NCI-H510A treated with DMSO at 0.1 percent for 48 hours (cell line): ENCODE measurements at regions not wholly inside any gene's neighbourhood (a gene's known extent, or its start where the extent isn't known, plus 50 kb on each side); places are given as distances from the start of the nearest gene placed in this dataset.
"Not testable (repeated sequence)": the region's sequence is repeated elsewhere in the genome, so short reads cannot be mapped to it uniquely, and the experiment has no call there.

Experiments used
- DNase-seq: peaks from one replicate; lab custom pipeline; 2025; lab: John Stamatoyannopoulos, UW

GRCh38 chr1:187892683-187893039, 1063.9 kb downstream of the PLA2G4A start:
- DNase-seq, result no peak

GRCh38 chr1:187893471-187893870, 1064.7 kb downstream of the PLA2G4A start:
- no peak for DNase-seq

- DNase-seq, result no peak
Observed at GRCh38 chr1:187894349-187894748, 1065.6 kb downstream of the PLA2G4A start.

GRCh38 chr1:187903223-187903622, 1074.5 kb downstream of the PLA2G4A start:
- no peak for DNase-seq

- DNase-seq, result no peak
Observed at GRCh38 chr1:187909382-187909781, 1080.6 kb downstream of the PLA2G4A start.

GRCh38 chr1:187911820-187912219, 1083.1 kb downstream of the PLA2G4A start:
- DNase-seq, result no peak

GRCh38 chr1:187920976-187921375, 1092.2 kb downstream of the PLA2G4A start:
- no peak for DNase-seq

- no peak for DNase-seq
Observed at GRCh38 chr1:187921426-187921825, 1092.7 kb downstream of the PLA2G4A start.

GRCh38 chr1:187922255-187922654, 1093.5 kb downstream of the PLA2G4A start:
- no peak for DNase-seq

- DNase-seq, result no peak
Observed at GRCh38 chr1:187924252-187924651, 1095.5 kb downstream of the PLA2G4A start.

- DNase-seq, result no peak
Observed at GRCh38 chr1:187928288-187928687, 1099.5 kb downstream of the PLA2G4A start.

GRCh38 chr1:187928696-187929095, 1099.9 kb downstream of the PLA2G4A start:
- no peak for DNase-seq

GRCh38 chr1:187931776-187932175, 1103.0 kb downstream of the PLA2G4A start:
- DNase-seq, result no peak

GRCh38 chr1:187933562-187934419, 1105.0 kb downstream of the PLA2G4A start:
- DNase-seq, result no peak

- no peak for DNase-seq
Observed at GRCh38 chr1:187936667-187937066, 1107.9 kb downstream of the PLA2G4A start.

GRCh38 chr1:187938092-187938491, 1109.3 kb downstream of the PLA2G4A start:
- no peak for DNase-seq

- no peak for DNase-seq
Observed at GRCh38 chr1:187942986-187943385, 1114.2 kb downstream of the PLA2G4A start.

- no peak for DNase-seq
Observed at GRCh38 chr1:187943606-187944403, 1115.1 kb downstream of the PLA2G4A start.

GRCh38 chr1:187946661-187947060, 1117.9 kb downstream of the PLA2G4A start:
- DNase-seq, result not testable (repeated sequence)

- no peak for DNase-seq
Observed at GRCh38 chr1:187947359-187947758, 1118.6 kb downstream of the PLA2G4A start.

- no peak for DNase-seq
Observed at GRCh38 chr1:187948170-187948794, 1119.5 kb downstream of the PLA2G4A start.

GRCh38 chr1:187949567-187949966, 1120.8 kb downstream of the PLA2G4A start:
- DNase-seq, result no peak

GRCh38 chr1:187951817-187952216, 1123.1 kb downstream of the PLA2G4A start:
- no peak for DNase-seq
